ENCODE measurements at regions not wholly inside any gene's neighbourhood (a gene's known extent, or its start where the extent isn't known, plus 50 kb on each side); places are given as distances from the start of the nearest gene placed in this dataset.

GRCh38 chr9:107627781-107628180 is 138.2 kb upstream of the KLF4 start:
- Histone ChIP-seq H3K27me3 (ENCODE audit: insufficient read depth, low read length, poor library complexity, severe bottlenecking) (no peaks in the 10 kb centered on the region), H3K4me2 (ENCODE audit: low read depth, low read length, poor library complexity, severe bottlenecking) (no peak overlapping the region), H3F3A (ENCODE audit: low read depth) (no peaks in the 10 kb centered on the region), H2AFZ (ENCODE audit: low read length) (no peak overlapping the region), H4K20me1 (ENCODE audit: insufficient read depth, low read length, poor library complexity, severe bottlenecking) (no peaks in the 10 kb centered on the region), H3K4me1 (ENCODE audit: insufficient read depth, low read length, poor library complexity, severe bottlenecking) (no peaks in the 10 kb centered on the region), H3K36me3 (ENCODE audit: insufficient read depth, low read length) (no peaks in the 10 kb centered on the region), H3K4me3 (ENCODE audit: low read length, poor library complexity, severe bottlenecking) (no peak overlapping the region), H3K9me3 (ENCODE audit: insufficient read depth, low read depth, low read length) (no peaks in the 10 kb centered on the region; the same call in 1 of the 2 replicates), H3K9me2 (replicated peaks; ENCODE audit: low read depth, low read length) (no peaks in the 10 kb centered on the region), H3K79me2 (ENCODE audit: insufficient read depth, low read length) (no peaks in the 10 kb centered on the region), H3K9ac (ENCODE audit: low read depth, low read length, poor library complexity, severe bottlenecking) (no peak overlapping the region)
- TF ChIP-seq CTCF (conservative IDR thresholded peaks at IDR 0.05; ENCODE audit: low read length) (no peak), EZH2phosphoT487 (IDR thresholded peaks at IDR 0.05; ENCODE audit: borderline replicate concordance) (no peak)

GRCh38 chr9:107626118-107626517 is 136.5 kb upstream of the KLF4 start:
- Histone ChIP-seq H3K9me2 (replicated peaks; ENCODE audit: low read depth, low read length) (no peaks in the 10 kb centered on the region), H3F3A (ENCODE audit: low read depth) (no peaks in the 10 kb centered on the region), H3K27me3 (ENCODE audit: insufficient read depth, low read length, poor library complexity, severe bottlenecking) (no peaks in the 10 kb centered on the region), H3K9me3 (ENCODE audit: insufficient read depth, low read depth, low read length) (no peaks in the 10 kb centered on the region; the same call in 1 of the 2 replicates), H3K4me2 (ENCODE audit: low read depth, low read length, poor library complexity, severe bottlenecking) (no peak overlapping the region), H3K9ac (ENCODE audit: low read depth, low read length, poor library complexity, severe bottlenecking) (no peak overlapping the region), H2AFZ (ENCODE audit: low read length) (no peak overlapping the region), H4K20me1 (ENCODE audit: insufficient read depth, low read length, poor library complexity, severe bottlenecking) (no peaks in the 10 kb centered on the region), H3K79me2 (ENCODE audit: insufficient read depth, low read length) (no peaks in the 10 kb centered on the region), H3K36me3 (ENCODE audit: insufficient read depth, low read length) (no peaks in the 10 kb centered on the region), H3K4me1 (ENCODE audit: insufficient read depth, low read length, poor library complexity, severe bottlenecking) (no peaks in the 10 kb centered on the region), H3K4me3 (ENCODE audit: low read length, poor library complexity, severe bottlenecking) (no peak overlapping the region)
- TF ChIP-seq CTCF (conservative IDR thresholded peaks at IDR 0.05; ENCODE audit: low read length) (no peak), EZH2phosphoT487 (IDR thresholded peaks at IDR 0.05; ENCODE audit: borderline replicate concordance) (no peak)

- Histone ChIP-seq H3K79me2 (ENCODE audit: insufficient read depth, low read length) (no peaks in the 10 kb centered on the region), H3F3A (ENCODE audit: low read depth) (no peaks in the 10 kb centered on the region), H3K9me2 (replicated peaks; ENCODE audit: low read depth, low read length) (no peaks in the 10 kb centered on the region), H3K4me2 (ENCODE audit: low read depth, low read length, poor library complexity, severe bottlenecking) (no peak overlapping the region), H2AFZ (ENCODE audit: low read length) (no peak overlapping the region), H3K27me3 (ENCODE audit: insufficient read depth, low read length, poor library complexity, severe bottlenecking) (no peaks in the 10 kb centered on the region), H3K4me1 (ENCODE audit: insufficient read depth, low read length, poor library complexity, severe bottlenecking) (no peaks in the 10 kb centered on the region), H3K4me3 (ENCODE audit: low read length, poor library complexity, severe bottlenecking) (no peak overlapping the region), H3K36me3 (ENCODE audit: insufficient read depth, low read length) (no peaks in the 10 kb centered on the region), H3K9me3 (ENCODE audit: insufficient read depth, low read depth, low read length) (no peaks in the 10 kb centered on the region; the same call in 1 of the 2 replicates), H4K20me1 (ENCODE audit: insufficient read depth, low read length, poor library complexity, severe bottlenecking) (no peaks in the 10 kb centered on the region), H3K9ac (ENCODE audit: low read depth, low read length, poor library complexity, severe bottlenecking) (no peak overlapping the region)
- TF ChIP-seq EZH2phosphoT487 (IDR thresholded peaks at IDR 0.05; ENCODE audit: borderline replicate concordance): no peak
- no peak for TF ChIP-seq CTCF (conservative IDR thresholded peaks at IDR 0.05; ENCODE audit: low read length)
These were observed 135.9 kb upstream of the KLF4 start for GRCh38 chr9:107625383-107625984.

Measured in Loucy (cell line).